NCI-H226 (cell line): ENCODE measurements at regions not wholly inside any gene's neighbourhood (a gene's known extent, or its start where the extent isn't known, plus 50 kb on each side); places are given as distances from the start of the nearest gene placed in this dataset.

Source experiments
- DNase-seq: peaks from one replicate; pipeline ENCODE4 v3.0.0-alpha.2; 2015

DNA sequence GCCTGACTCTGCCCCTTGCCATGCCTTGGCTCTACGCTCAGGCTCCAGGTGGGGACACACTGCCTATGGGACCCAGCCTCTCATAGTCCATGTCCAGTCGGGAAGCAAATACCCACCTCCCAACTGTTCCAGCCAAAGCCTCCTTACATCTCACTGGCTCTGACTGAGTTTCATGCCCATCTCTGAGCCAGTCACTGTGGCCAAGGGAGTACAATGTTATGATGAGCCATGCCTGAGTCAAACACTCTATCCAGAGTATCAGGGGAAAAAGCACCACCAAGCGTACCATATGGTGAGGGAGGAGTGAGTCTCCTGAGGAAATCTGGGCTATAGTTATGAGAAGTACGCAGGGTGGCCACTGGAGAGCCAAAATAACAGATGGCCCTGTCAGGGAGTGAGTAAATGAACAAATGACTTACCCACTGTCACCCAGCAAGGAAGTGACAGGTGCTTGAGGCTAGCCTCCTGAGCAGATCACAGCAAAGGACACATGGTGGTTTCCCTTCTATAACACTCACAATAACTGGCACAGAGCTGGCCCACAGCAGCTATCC, 236.6 kb upstream of the GJB5 start:
- DNase-seq = no peak

DNA sequence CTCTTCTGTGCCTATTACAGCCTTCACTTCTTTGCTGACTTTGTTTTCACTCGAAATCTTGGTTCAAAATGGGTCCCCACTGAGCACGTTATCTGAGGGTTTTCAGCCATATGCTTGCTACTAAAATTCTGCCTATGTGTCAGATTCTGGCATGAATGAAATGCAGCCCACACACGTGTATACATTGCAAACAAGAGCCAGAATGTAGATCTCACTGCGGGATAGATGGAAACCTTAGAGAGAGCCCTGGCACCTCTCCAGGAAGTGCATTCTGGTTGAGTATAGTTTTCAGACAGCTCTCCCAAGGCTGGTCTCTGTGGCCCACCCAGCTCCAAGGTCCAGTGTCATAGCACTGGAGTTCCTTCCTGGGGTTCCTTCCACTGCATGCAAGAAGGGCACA, 234.7 kb upstream of the GJB5 start:
- DNase-seq = no peak

DNA sequence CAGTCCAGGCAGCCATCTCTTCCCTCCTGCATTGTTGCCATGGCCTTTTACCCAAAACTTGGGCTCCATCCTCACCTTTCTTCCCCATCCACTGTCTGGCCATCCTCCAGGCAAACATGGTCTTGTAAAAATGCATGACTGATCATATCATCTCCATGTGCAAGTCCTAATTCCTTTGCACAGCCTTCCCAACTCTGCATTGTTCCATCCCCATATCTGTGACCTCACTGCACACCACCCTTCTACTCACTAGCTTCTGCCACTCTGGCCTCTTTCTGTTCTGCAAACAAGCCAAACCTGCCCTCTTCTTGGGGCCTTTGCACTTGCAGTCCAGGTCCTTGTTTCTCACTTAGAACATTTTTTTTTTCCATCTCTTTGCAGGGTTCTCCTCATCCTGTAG, 230.1 kb upstream of the GJB5 start:
- DNase-seq = no peak

DNA sequence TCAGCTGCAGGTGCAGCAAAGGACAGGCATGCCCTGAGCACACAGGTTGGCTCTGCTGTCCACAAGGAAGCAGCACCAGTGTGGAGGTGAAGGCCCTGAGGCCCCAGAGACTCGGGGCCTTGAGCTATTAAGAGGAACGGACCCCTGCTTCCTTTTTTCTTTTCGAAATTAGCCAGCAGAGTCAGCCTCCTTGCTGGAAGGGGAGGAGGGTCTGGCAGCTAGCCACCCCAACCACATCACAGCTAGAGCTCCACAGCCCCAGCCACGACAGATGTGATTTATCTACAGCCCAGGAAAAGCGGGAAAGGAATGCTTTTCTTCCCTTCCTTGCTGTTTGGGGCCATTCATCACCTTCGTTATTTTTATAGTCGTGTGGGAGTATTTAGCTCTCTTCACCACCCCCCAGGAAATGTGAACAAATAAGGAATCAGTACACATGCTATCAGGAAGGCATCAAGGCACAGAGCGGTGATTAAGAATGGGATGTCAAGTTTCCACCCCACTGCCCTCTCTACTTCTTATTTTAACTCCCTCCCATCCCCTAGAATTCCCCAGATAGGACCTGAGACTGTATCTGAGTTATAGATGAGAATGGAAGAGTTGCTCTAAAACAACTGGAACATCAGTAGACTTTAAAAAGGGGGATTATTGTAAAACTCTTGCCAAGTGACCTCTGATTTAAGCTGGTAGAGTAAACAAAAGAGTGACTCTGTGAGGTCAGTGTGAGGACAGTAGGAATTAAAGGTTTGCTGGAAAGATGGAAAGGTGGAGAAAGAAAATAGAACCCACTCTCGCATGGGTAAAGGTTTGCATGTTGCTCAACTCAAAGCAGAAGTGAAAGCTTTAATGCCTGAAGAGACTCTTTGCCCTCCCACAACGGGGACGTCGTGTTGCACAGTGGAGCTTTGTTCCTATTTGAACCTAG, 224.7 kb upstream of the GJB5 start:
- DNase-seq = no peak

DNA sequence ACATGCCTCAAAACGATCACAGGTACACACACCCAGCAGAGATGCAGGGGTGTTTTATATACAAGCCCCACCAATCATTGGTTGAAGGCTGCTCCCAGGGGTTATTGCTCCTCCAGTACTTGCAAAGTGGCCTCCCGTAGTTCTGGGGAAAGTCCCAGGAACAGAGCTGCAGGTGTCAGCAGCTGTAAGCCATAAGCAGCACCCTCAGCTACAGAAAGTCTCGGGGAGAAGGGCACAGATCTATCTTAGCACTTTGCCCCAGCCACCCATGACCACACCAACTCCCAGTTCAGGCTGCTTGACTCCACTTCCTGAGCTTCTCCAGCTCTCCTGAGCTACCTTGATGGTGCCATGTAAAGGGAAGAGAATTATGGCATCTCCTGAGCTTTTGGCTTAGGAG, 222.7 kb upstream of the GJB5 start:
- no peak for DNase-seq

DNA sequence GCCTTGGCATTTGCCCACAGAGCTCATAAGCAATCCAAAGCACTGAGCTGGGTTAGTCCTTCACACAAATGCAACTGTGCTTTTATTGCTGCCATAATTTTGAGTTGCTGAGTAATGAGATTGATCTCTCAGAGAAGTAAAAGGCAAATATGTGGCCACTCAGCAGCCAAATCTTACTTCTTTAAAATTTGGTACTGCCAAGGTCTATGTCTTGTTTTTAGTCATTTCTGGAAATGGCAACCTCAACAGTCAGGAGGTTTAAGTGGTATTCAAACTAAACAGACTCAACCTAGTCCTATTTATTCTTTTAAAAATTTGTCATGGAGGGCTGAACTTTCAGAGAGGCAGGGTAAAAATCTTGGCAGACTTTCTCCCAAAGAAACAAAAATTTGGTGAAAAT, 216.4 kb upstream of the GJB5 start:
- no peak for DNase-seq

DNA sequence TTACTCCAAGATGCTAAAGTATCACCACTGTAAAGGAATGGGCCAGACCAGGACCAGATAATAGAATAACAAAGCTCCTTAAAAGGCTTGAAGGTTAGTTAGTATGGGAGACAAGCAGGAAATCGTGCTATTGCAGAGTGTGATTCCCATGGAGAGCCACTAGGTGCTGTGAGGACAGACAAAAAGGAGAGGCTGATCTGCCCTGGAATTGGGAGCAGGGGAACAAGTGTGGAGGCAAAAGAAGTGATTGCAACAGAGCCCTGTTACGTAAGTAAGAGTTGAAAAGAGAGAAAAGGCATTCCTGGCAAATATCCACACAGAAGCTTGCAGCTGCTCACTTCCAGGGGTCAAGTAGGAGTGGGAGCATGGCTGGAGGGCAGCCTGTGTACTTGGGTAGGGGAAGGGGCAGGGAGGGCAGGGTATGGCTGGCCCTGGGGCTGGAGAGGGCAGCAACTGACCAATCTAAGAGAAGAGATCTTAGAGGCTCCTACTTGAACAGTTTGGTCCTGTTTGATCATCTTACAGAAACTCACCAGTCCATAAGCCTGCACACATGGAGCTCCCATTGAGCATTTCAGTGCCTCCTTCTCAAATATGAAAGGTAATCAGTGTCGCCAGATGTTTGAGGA, 207.7 kb upstream of the GJB5 start:
- DNase-seq = no peak

DNA sequence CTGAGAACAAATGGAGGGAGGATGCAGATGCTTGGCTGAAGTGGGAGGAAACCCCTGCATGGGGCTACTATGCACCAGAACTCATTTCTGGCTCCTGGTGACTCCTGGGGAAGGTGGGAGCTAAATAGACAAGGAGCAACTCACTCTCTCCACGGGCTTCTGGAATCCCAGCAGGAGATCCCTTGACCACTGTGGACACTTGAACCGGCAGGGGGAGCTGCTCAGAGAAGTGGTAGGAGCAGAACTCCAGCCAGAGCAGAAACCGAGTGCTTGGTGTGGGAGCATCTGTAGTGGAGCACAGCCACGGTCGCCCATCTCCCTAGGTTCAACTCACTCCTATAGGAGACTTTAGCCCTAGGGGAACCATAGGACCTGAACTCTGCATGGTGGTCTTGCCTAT, 205.6 kb upstream of the GJB5 start:
- no peak for DNase-seq

DNA sequence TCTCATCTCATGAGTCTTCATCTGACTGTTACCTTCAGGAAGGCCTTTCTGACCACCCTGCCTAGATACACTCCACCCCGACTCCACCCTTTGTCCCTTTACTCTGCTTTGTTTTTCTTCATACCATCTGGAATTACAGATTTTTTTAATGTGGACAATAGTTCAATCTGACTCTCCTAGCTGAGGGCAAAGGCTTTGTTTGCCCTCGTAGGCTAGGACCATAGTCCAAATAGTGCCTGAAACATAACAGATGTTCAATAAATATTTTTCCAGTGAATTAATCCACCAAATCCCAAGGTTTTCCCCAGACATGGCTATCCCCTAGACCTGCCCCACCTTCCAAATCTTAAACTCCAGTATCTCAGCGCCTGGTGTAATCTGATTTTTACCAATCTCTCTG, 176.5 kb upstream of the GJB5 start:
- no peak for DNase-seq

DNA sequence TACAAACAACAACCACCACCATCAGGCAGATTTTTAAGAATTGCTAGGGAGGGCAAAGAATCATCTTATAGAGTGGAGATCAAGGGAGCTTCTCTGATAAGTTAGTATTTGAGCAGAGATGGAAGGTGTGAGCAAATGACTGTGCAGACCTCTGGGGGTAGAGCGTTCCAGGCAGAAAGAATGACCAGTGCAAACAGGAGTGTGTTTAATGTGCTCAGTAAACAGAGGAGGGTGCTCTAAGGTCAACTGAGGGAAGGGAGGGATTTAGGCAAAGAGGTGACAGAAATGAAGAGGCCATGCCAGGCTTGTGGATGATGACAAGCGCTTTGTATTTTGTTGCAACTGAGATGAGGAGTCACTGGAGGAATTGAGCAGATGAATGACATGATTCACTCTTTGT, 172.5 kb upstream of the GJB5 start:
- DNase-seq = no peak

DNA sequence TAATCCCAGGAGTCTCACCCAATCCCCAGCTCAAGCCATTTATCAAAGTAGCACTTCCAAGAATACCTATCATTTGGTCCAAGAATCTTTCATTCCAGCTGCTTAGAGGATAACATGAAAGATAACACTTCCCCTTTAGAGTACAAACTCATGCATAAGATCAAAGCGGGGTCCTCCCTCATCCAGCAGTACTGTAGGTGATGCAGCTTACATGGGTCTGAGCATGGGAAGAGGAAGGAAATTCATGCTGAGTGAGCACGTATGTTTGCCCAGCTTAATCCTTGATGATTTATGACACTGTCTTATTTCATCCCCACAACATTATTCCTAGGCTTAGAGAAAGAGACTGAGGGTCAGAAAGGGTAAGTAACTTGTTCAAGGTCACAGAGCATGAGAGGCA, 167.1 kb upstream of the GJB5 start:
- no peak for DNase-seq

DNA sequence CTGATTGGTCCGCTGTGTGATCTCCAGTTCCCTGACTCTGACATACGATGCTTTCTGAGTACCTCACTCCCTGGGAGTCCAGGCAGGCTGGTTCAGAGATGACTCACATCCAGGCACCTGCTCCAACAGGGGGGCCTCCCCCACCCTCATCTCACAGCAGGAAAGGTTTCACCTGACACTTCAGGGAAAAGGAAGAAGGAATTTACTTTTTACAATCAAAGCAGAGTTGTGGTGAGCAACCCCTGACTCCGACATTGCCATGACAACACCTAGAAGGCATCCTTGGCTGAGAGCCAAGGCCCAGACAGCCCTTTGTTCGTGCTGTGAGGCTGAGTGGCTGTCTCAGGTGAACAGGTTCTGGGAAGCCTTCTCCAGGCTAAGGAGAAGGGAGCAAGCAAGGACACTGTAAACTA, 164.6 kb upstream of the GJB5 start:
- peak; percentile 1 for DNase-seq

DNA sequence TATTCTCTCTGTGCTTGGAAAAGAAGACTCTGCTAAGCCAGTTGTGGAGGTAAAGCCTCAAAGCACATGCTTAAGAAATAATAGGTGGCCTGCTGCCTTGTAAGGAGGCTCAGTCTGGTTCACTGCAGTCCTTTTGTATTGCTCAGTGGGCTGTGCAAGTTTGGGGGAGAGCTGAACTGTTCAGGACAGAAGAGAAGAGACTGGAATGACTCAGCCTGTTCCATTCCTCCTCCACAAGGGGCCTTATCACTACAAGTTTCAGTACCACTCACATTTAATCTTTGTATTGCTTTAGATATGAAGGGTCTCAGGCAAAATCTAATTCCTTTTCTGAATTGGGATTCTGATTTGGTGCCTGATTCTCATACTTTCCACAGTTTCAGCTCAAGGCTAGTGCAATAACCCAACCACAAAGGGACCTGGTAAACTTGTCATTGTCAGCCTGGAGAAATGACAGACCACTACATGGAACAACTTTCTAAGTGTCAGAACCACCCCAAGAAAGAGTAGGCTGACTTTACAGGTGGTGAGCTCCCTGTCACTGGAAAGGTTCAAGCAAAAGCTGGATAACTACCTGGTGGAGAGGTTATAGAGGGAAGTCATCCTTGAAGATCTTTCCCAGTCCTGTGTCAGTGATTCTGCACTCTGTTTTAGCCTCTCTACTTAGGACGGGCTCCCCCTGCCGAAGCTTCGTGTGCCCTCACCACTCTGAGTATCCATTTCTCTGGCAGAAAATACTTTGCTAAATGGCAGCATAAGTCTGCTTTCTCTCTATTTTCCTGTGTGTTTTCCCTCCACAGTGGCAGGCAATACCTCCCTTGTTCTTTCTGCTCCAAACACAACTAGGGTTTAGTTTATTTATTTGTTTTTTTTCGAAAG, 162.9 kb upstream of the GJB5 start:
- DNase-seq = peak; percentile 2

DNA sequence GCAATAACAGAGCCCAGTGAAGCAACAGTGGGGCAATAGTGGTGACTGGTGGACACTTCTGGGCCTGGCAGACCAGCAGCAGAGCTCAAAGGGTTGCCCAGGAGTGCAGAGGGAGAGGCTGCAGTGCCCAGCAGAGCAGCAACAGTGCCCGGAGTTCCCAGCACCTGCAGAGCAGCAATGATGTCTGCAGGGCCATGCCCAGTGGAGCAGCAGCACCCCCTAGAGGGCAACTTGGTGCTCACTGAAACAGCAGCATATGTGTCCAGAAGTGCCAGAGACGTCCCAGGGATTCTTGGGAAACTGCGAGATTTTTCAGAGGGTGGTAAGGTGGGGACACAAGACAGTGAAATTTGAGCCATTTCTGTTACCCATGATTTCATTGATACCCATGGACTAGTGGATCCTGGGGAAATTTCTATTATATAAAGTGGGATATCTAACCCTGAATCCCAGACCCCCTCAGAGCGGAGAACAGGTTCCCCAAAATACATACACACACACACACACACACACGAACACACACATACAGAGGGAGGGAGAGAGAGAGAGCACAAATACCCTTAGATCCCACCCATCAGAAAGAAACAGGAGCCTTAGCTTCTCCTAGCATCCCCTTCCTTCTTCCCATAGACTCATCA, 156.9 kb upstream of the GJB5 start:
- peak; percentile 17 for DNase-seq

DNA sequence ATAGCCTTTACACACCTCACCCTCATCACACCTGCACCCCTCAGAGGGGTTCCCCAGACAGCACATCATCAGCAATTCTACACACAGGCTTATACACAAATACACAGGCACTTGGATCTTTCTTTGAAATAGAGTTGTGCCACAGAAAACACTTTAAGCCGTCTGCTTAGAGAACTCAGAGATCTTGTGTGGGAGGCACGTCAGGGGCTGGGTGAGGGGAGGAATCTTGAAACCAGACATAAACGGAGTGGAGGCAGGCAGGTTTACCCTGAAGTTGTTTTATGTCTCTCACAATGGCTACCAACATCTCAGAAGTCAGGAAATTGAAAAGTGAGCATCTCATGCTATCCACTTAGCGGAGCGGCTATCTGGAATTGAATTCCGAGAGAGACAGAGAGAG, 151.9 kb upstream of the GJB5 start:
- DNase-seq = no peak

DNA sequence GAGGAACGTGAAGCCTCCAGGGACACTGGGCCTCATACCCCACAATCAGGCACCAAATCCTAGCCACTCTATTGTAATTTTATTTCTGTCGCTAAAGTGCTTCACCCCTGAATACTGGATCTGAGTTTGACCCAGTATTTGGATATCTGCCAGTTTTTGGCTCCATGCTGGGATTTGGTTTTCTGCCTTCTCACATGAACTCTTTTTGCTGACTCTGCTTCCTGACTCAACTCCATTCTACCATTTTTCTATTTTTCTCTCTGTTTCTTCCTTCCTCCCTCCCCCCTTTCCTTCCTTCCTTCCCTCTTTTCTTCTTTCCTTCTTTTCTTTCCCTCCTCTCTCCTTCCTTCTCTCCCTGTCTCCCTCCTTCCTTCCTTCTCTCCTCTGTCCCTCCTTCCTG, 151.3 kb upstream of the GJB5 start:
- no peak for DNase-seq

DNA sequence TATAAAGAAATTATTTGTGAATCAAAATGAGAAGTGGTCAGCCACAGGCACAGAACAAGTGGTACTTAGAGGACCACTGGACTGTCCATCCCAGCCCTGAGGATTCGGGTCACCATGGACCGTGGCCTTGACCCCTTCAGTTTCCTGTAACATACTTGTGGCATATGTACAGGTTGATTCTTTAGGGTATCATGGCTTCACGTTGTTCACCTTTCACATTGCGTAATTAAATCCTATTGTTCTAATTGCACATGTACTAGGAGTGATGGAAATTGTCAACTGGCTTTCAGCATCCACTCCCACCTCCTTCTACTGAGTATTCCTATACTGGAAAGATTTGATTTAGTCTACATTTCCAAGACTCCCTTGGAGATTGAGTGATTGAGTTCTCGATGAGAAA, 148.3 kb upstream of the GJB5 start:
- no peak for DNase-seq

DNA sequence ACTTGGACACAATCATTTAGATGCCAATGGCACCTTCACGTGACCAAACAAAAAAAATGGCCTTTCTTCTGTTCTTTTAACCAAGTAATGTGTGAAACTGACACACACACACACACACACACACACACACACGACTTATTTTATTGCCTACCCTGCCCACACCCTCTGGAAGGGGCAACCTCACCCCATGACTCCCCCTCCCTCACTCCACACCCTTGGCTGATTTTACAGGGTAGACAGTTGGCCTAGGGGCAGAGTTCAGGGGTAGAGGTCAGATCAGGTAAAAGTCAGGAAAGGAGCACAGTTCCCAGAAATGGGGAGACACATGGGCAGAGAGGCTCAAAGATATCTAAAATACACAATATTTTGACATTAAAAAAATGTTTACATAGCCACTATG, 144.8 kb upstream of the GJB5 start:
- no peak for DNase-seq

DNA sequence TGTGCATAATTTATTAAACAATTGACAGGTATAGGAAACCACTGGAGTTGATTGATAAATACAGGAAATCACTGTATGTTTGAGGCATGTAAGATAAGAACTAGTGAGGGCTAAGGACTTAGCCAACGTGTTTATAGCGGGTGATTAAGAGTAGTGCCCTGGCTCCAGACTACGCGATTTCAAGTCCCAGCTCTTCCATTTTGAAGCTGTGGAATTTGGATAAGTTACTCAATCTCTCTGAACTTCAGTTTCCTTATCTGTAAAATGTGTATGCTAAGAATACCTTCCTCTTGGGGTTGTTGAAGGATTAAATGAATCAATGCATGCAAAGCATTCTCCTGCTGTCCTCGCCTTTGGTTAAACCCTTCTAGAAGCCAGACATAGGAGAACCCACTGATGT, 143.3 kb upstream of the GJB5 start:
- DNase-seq = no peak

DNA sequence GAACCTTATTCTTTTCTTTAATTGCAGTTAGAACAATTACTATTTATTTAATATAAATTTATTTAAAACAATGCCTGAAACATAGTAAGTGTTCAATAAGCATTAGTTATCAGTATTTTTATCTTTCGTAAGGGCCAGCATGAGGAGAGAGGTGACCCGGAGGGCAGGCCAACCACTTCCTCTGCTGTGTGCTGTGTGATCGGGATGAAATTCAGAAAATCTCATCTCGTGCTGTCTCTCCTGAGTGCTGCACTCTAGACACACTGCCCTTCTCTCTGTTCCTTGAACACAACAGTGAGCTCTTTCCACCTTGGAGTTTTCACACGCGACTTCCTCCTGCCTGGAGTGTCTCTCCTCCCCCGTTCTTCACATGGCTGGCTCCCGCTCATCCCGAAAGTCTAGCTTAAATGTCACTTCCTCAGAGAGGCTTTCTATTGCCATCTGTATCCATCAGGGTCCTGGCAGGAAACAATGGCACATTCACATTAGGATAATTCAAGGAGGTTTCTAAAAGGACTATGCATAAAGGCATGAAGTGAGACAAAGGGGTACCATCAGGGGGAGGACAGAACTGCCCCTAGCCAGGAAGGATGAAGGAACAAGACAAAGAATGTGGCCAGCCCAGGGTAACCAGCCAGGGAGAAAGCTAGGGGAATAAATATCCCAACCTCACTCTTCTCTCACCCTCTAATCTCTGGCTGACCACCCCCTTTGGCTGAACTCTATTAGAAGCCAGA, 142.6 kb upstream of the GJB5 start:
- no peak for DNase-seq

DNA sequence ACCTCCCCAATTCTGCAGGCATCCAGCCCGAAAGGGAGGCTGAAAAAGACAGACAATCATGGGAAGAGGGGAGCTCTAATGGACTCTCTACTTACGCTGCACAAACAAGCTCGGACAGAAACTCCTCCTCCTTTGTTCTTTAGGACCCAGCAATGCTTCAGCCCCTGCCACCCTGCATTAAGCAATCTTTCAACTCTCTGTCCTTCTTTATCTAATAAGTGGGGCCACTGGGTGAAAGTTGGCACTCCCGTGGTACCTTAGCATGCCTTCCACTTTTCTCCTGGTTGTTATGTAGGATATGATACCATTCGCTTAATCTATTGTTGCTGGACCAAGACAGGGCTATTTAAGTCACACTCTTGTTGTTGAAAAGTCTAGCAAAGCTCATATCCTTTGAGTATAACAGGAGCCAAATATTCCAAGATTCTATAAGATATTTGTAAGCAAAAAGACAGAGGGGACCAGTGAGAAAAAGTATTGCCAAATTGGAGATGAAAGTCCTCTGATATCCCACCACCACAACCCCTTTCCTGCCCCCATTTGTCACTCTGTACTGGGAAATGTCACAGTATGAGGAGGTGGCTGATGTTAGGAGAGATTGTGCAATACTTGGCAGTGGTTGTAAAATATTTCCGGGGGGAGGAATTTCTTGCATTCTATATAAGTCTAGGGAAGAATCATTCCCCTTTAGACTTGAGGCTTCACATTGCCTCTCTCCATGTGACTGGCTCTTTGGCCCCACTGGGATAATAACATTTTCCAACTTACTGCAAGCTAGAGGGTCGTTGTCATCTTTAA, 137.3 kb upstream of the GJB5 start:
- no peak for DNase-seq
